Activated CD4-positive, alpha-beta T cell treated with anti-CD3 and anti-CD28 coated beads, Interleukin-2, amount 10 ng/mL, durations not matched to agents 7 days and 5 days (primary cell): ENCODE measurements at regions not wholly inside any gene's neighbourhood (a gene's known extent, or its start where the extent isn't known, plus 50 kb on each side); places are given as distances from the start of the nearest gene placed in this dataset.
"Not testable (repeated sequence)": the region's sequence is repeated elsewhere in the genome, so short reads cannot be mapped to it uniquely, and the experiment has no call there.

Experiments
- CTCF ChIA-PET: fragments of 350-600 bp; sonication (Branson Sonifier 250); formaldehyde crosslinking; loops from one replicate; lab custom pipeline; 2021; ENCODE audit warnings: antibody characterized with exemption; lab: Charles Lee
- POLR2A ChIA-PET: fragments of 350-600 bp; sonication (Branson Sonifier 250); formaldehyde crosslinking; loops from one replicate; lab custom pipeline; 2021; ENCODE audit warnings: antibody characterized with exemption; lab: Charles Lee
- DNase-seq: peaks from one replicate; pipeline ENCODE4 v3.0.0-alpha.2; 2020
- H3K27ac Mint-ChIP-seq: one replicate; pipeline ENCODE4 v1.8.0; 2021; ENCODE audit warnings: mild to moderate bottlenecking, moderate library complexity, mixed read lengths
- H3K27me3 Mint-ChIP-seq: one replicate; pipeline ENCODE4 v1.8.0; 2021; ENCODE audit warnings: mixed read lengths
- H3K36me3 Mint-ChIP-seq: one replicate; pipeline ENCODE4 v1.8.0; 2021; ENCODE audit warnings: low read depth, mixed read lengths
- H3K4me1 Mint-ChIP-seq: one replicate; pipeline ENCODE4 v1.8.0; 2021; ENCODE audit warnings: mixed read lengths
- H3K4me3 Mint-ChIP-seq: one replicate; pipeline ENCODE4 v1.8.0; 2021; ENCODE audit warnings: mild to moderate bottlenecking, moderate library complexity, mixed read lengths
- H3K9me3 Mint-ChIP-seq: one replicate; pipeline ENCODE4 v1.8.0; 2021; ENCODE audit warnings: mixed read lengths

- not testable (repeated sequence) for H3K27ac Mint-ChIP-seq
- peaks cover 46% of the 10 kb centered on the region for H3K4me1 Mint-ChIP-seq
These were observed 373.3 kb upstream of the RGS6 start for GRCh38 chr14:71558943-71559342.

GRCh38 chr14:71560751-71561150 lies 371.5 kb upstream of the RGS6 start:
- DNase-seq: no peak
- H3K36me3 Mint-ChIP-seq: peaks cover 7% of the 10 kb centered on the region
- ChIA-PET CTCF (no interaction called here), POLR2A (interaction anchor here (0.7 kb wide), 1 partner anchor 53 kb away, joined by 3 read pairs; no protein-coding TSS in a partner anchor)
- no peaks in the 10 kb centered on the region for H3K27me3 Mint-ChIP-seq
- peaks cover 31% of the 10 kb centered on the region for H3K4me1 Mint-ChIP-seq
- H3K9me3 Mint-ChIP-seq: peaks cover 6% of the 10 kb centered on the region
- H3K27ac Mint-ChIP-seq: no peak overlapping the region
- H3K4me3 Mint-ChIP-seq: no peak overlapping the region

More at GRCh38 chr14:71558943-71559342, 373.3 kb upstream of the RGS6 start:
- H3K4me3 Mint-ChIP-seq, H3K27me3 Mint-ChIP-seq, H3K36me3 Mint-ChIP-seq, POLR2A ChIA-PET, DNase-seq, H3K9me3 Mint-ChIP-seq: not testable (repeated sequence)
- CTCF ChIA-PET: interaction anchor here (1.1 kb wide), 1 partner anchor 18 kb away, joined by 3 read pairs; no protein-coding TSS in a partner anchor

GRCh38 chr14:71563492-71564153 lies 368.6 kb upstream of the RGS6 start:
- Mint-ChIP-seq H3K36me3 (no peaks in the 10 kb centered on the region), H3K9me3 (no peaks in the 10 kb centered on the region), H3K27me3 (no peaks in the 10 kb centered on the region), H3K4me3 (no peak overlapping the region), H3K27ac (no peak overlapping the region), H3K4me1 (peaks cover 9% of the 10 kb centered on the region)
- no peak for DNase-seq
- ChIA-PET CTCF (interaction anchor here (1.2 kb wide), 1 partner anchor 36 kb away, joined by 5 read pairs; no protein-coding TSS in a partner anchor), POLR2A (no interaction called here)

GRCh38 chr14:71566276-71566675 lies 366.0 kb upstream of the RGS6 start:
- ChIA-PET POLR2A (no interaction called here), CTCF (no interaction called here)
- H3K4me1 Mint-ChIP-seq: peaks cover 7% of the 10 kb centered on the region
- no peak overlapping the region for H3K27ac Mint-ChIP-seq
- no peaks in the 10 kb centered on the region for H3K9me3 Mint-ChIP-seq
- no peaks in the 10 kb centered on the region for H3K27me3 Mint-ChIP-seq
- no peaks in the 10 kb centered on the region for H3K36me3 Mint-ChIP-seq
- no peak overlapping the region for H3K4me3 Mint-ChIP-seq
- DNase-seq: no peak

GRCh38 chr14:71567499-71568133 lies 364.6 kb upstream of the RGS6 start:
- DNase-seq, H3K27ac Mint-ChIP-seq, POLR2A ChIA-PET, H3K4me3 Mint-ChIP-seq, H3K36me3 Mint-ChIP-seq, H3K9me3 Mint-ChIP-seq, H3K4me1 Mint-ChIP-seq, CTCF ChIA-PET, H3K27me3 Mint-ChIP-seq: not testable (repeated sequence)

- ChIA-PET CTCF (interaction anchor here (1.4 kb wide), 1 partner anchor 19 kb away, joined by 3 read pairs; no protein-coding TSS in a partner anchor), POLR2A (no interaction called here)
- H3K4me1 Mint-ChIP-seq: peaks cover 13% of the 10 kb centered on the region
- peaks cover 3% of the 10 kb centered on the region for H3K36me3 Mint-ChIP-seq
- H3K9me3 Mint-ChIP-seq: no peaks in the 10 kb centered on the region
- no peak overlapping the region for H3K4me3 Mint-ChIP-seq
- no peak for DNase-seq
- H3K27me3 Mint-ChIP-seq: no peaks in the 10 kb centered on the region
- no peak overlapping the region for H3K27ac Mint-ChIP-seq
These were observed 357.3 kb upstream of the RGS6 start for GRCh38 chr14:71574976-71575375.

- H3K27ac Mint-ChIP-seq: no peak overlapping the region
- peaks cover 13% of the 10 kb centered on the region for H3K4me1 Mint-ChIP-seq
- no peaks in the 10 kb centered on the region for H3K27me3 Mint-ChIP-seq
- ChIA-PET CTCF (interaction anchor here (0.7 to 1.0 kb wide), 3 partner anchors 10 to 399 kb away, joined by 3 to 5 read pairs (median 3); no protein-coding TSS in a partner anchor), POLR2A (no interaction called here)
- H3K9me3 Mint-ChIP-seq: no peaks in the 10 kb centered on the region
- no peak overlapping the region for H3K4me3 Mint-ChIP-seq
- H3K36me3 Mint-ChIP-seq: peaks cover 3% of the 10 kb centered on the region
- DNase-seq: no peak
These were observed 355.8 kb upstream of the RGS6 start for GRCh38 chr14:71576472-71576871.

- ChIA-PET CTCF (no interaction called here), POLR2A (no interaction called here)
- peaks cover 8% of the 10 kb centered on the region for H3K36me3 Mint-ChIP-seq
- H3K4me3 Mint-ChIP-seq: no peak overlapping the region
- no peak overlapping the region for H3K27ac Mint-ChIP-seq
- peaks cover 10% of the 10 kb centered on the region for H3K4me1 Mint-ChIP-seq
- no peak for DNase-seq
- H3K27me3 Mint-ChIP-seq: no peaks in the 10 kb centered on the region
- H3K9me3 Mint-ChIP-seq: no peaks in the 10 kb centered on the region
These were observed 352.9 kb upstream of the RGS6 start for GRCh38 chr14:71579331-71579730.

- ChIA-PET CTCF (interaction anchor here (1.2 to 1.4 kb wide), 3 partner anchors 10 to 28 kb away, joined by 3 read pairs; no protein-coding TSS in a partner anchor), POLR2A (no interaction called here)
- no peak overlapping the region for H3K4me3 Mint-ChIP-seq
- no peak for DNase-seq
- peaks cover 13% of the 10 kb centered on the region for H3K36me3 Mint-ChIP-seq
- no peaks in the 10 kb centered on the region for H3K9me3 Mint-ChIP-seq
- peaks cover 13% of the 10 kb centered on the region for H3K4me1 Mint-ChIP-seq
- H3K27ac Mint-ChIP-seq: no peak overlapping the region
- H3K27me3 Mint-ChIP-seq: no peaks in the 10 kb centered on the region
These were observed 349.5 kb upstream of the RGS6 start for GRCh38 chr14:71582705-71583104.

GRCh38 chr14:71583194-71583593 lies 349.0 kb upstream of the RGS6 start:
- CTCF ChIA-PET: interaction anchor here (1.4 kb wide), 1 partner anchor 9 kb away, joined by 3 read pairs; no protein-coding TSS in a partner anchor
- no peaks in the 10 kb centered on the region for H3K27me3 Mint-ChIP-seq

GRCh38 chr14:71583705-71584104 lies 348.5 kb upstream of the RGS6 start:
- Mint-ChIP-seq H3K4me3 (no peak overlapping the region), H3K27me3 (no peaks in the 10 kb centered on the region), H3K9me3 (no peaks in the 10 kb centered on the region), H3K36me3 (peaks cover 19% of the 10 kb centered on the region), H3K4me1 (peaks cover 19% of the 10 kb centered on the region), H3K27ac (no peak overlapping the region)
- no peak for DNase-seq
- ChIA-PET POLR2A (no interaction called here), CTCF (no interaction called here)

More at GRCh38 chr14:71583194-71583593, 349.0 kb upstream of the RGS6 start:
- POLR2A ChIA-PET: no interaction called here
- Mint-ChIP-seq H3K4me3 (no peak overlapping the region), H3K36me3 (peaks cover 17% of the 10 kb centered on the region), H3K4me1 (peaks cover 15% of the 10 kb centered on the region), H3K27ac (no peak overlapping the region), H3K9me3 (no peaks in the 10 kb centered on the region)
- DNase-seq: no peak

- no peak overlapping the region for H3K4me3 Mint-ChIP-seq
- no peaks in the 10 kb centered on the region for H3K27me3 Mint-ChIP-seq
- CTCF ChIA-PET: no interaction called here
- no peaks in the 10 kb centered on the region for H3K9me3 Mint-ChIP-seq
- no peak overlapping the region for H3K27ac Mint-ChIP-seq
- H3K4me1 Mint-ChIP-seq: peaks cover 27% of the 10 kb centered on the region
- no peak for DNase-seq
- POLR2A ChIA-PET: interaction anchor here (0.6 kb wide), 1 partner anchor 9 kb away, joined by 8 read pairs; no protein-coding TSS in a partner anchor
- H3K36me3 Mint-ChIP-seq: peaks cover 20% of the 10 kb centered on the region
These were observed 346.9 kb upstream of the RGS6 start for GRCh38 chr14:71585361-71585760.
